GM13976 (cell line): ENCODE measurements at regions not wholly inside any gene's neighbourhood (a gene's known extent, or its start where the extent isn't known, plus 50 kb on each side); places are given as distances from the start of the nearest gene placed in this dataset.

Experiments used
- DNase-seq: peaks from one replicate; pipeline ENCODE4 v3.0.0; 2012; ENCODE audit warnings: low spot score
- in situ Hi-C: fragments of 300-500 bp; cut with MboI; formaldehyde crosslinking; loops from one replicate; pipeline ENCODE4 v1.12.0; 2022; ENCODE audit warnings: low sequenced_read_pairs, mixed read lengths, inconsistent platforms; ENCODE audit not compliant: unreplicated experiment
- TF ChIP-seq, protein P1 (sequence below): IDR thresholded peaks from 2 replicates; pipeline ENCODE4 v1.5.1; 2012; ENCODE audit warnings: borderline replicate concordance, mild to moderate bottlenecking; ENCODE audit not compliant: insufficient read depth; ENCODE audit errors: extremely low read depth, missing control alignments, control extremely low read depth

GRCh38 chr3:117285737-117286136 lies 576.2 kb downstream of the TUSC7 start:
- TF ChIP-seq, protein P1, sequence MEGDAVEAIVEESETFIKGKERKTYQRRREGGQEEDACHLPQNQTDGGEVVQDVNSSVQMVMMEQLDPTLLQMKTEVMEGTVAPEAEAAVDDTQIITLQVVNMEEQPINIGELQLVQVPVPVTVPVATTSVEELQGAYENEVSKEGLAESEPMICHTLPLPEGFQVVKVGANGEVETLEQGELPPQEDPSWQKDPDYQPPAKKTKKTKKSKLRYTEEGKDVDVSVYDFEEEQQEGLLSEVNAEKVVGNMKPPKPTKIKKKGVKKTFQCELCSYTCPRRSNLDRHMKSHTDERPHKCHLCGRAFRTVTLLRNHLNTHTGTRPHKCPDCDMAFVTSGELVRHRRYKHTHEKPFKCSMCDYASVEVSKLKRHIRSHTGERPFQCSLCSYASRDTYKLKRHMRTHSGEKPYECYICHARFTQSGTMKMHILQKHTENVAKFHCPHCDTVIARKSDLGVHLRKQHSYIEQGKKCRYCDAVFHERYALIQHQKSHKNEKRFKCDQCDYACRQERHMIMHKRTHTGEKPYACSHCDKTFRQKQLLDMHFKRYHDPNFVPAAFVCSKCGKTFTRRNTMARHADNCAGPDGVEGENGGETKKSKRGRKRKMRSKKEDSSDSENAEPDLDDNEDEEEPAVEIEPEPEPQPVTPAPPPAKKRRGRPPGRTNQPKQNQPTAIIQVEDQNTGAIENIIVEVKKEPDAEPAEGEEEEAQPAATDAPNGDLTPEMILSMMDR, result no peak
- no peak for DNase-seq
- in situ Hi-C loops, result no loop called here

- in situ Hi-C loops, result no loop called here
- no peak for DNase-seq
- TF ChIP-seq, protein P1, result no peak
These were observed 576.9 kb downstream of the TUSC7 start for GRCh38 chr3:117286488-117286887.

DNA sequence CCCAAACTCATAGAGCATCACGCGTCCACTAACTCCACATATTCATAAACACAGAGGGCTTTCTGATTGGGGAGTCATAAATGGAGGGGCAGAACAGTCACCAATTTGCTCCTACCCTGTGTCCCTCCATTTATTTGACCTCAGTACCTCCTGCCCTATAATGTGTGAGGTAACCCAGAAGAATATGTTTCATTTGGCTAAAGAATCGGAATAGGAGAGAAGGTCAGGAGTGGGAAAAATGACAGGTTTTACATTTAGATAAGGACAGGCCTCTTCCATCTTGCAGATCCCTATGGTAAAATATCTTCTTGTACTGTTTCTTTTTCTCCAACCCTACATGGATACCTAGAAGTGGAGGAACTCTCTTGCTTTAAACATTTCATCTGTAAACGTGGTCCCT lies 578.0 kb downstream of the TUSC7 start:
- TF ChIP-seq, protein P1, result no peak

GRCh38 chr3:117291476-117291875 lies 581.9 kb downstream of the TUSC7 start:
- no peak for DNase-seq
- TF ChIP-seq, protein P1, result no peak
- in situ Hi-C loops, result no loop called here

More for the DNA sequence above, 578.0 kb downstream of the TUSC7 start:
- in situ Hi-C loops, result no loop called here
- no peak for DNase-seq

DNA sequence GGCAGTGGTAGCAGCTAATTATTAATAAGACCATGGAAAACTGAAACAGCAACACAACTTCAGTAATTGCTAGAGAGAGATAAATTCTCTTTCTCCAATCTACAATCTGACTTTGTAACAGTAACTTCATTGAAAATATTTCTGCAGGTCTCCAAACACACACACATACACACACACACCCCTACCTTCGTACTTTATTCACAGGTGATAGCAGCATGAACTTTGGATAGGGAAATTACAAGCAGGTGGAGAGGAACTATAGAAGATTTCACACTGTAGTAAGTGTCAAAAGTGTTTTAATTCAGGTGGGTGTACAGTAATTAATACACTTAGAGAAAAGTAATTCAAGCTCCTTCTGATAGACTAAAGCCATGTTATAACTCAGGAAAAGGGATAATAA lies 587.5 kb downstream of the TUSC7 start:
- in situ Hi-C loops, result no loop called here
- TF ChIP-seq, protein P1, result no peak
- DNase-seq, result no peak

DNA sequence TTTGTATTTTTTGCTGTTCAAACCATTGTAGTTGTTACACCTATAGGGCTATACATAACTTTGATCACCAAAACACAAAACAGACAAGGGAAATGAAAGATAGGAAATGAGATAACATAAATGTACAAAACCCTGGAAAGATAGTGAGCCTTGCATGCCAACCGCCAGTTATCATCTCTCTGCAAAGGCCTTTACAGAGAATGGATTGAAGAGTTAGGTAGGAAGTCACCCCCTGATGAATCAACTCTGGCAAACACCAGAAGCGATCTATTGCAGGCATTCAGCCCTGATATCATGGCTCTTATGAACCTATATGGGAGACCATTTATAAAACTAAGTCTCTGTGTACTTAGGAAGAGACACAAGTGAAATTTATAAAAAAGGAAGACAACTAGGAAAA lies 588.0 kb downstream of the TUSC7 start:
- in situ Hi-C loops, result no loop called here
- DNase-seq, result no peak
- TF ChIP-seq, protein P1, result no peak

DNA sequence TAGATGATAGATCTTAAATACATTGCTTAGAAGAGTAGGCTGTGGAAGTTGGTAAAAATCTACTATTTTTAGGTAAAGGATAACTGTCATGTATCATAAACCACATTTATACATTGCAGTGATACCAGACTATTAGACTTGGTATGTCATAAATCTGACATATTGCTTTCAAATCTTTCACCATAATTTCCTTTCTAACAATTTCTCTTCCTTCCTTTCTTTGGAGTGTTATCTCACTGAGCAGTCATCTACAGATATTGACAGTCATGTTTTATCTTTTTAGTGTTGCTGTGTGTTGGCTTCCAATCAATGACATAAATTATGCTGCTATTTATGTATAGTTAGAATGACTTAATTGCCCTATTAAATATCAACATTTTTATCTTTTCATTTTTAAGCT lies 588.7 kb downstream of the TUSC7 start:
- DNase-seq, result no peak
- in situ Hi-C loops, result no loop called here
- TF ChIP-seq, protein P1, result no peak
